H1 (cell line): ENCODE measurements at regions not wholly inside any gene's neighbourhood (a gene's known extent, or its start where the extent isn't known, plus 50 kb on each side); places are given as distances from the start of the nearest gene placed in this dataset.

ENCODE experiments used
- ATF2 ChIP-seq: IDR thresholded peaks from 2 replicates; pipeline ENCODE4 v1.6.1; 2012; ENCODE audit warnings: low read length, inconsistent platforms
- ATF3 ChIP-seq: IDR thresholded peaks from 2 replicates; pipeline ENCODE4 v1.6.1; 2011; ENCODE audit warnings: low read depth, mild to moderate bottlenecking, low read length; ENCODE audit not compliant: insufficient read depth
- CEBPB ChIP-seq: IDR thresholded peaks from 2 replicates; pipeline ENCODE4 v1.6.1; 2012; ENCODE audit warnings: low read depth, low read length
- CTCF ChIP-seq, 3 experiments: IDR thresholded peaks; 1 replicate in 2 of 3; 2 replicates in 1 of 3; pipeline versions ENCODE4 v1.5.1 to v1.6.1; 2011; ENCODE audit warnings: low read length in 3 of 3, mild to moderate bottlenecking in 3 of 3, inconsistent platforms in 2 of 3, low read depth in 1 of 3, moderate library complexity in 1 of 3; ENCODE audit not compliant: insufficient read depth in 1 of 3; ENCODE audit errors: control extremely low read depth in 1 of 3
- GABPA ChIP-seq: IDR thresholded peaks from 2 replicates; pipeline ENCODE4 v1.6.1; 2011; ENCODE audit warnings: mild to moderate bottlenecking, low read length, moderate library complexity, borderline replicate concordance; ENCODE audit not compliant: insufficient read depth
- JUND ChIP-seq: IDR thresholded peaks from 2 replicates; pipeline ENCODE4 v1.6.1; 2011; ENCODE audit warnings: mild to moderate bottlenecking, improper control_type of control experiment, low read length
- MAFK ChIP-seq: IDR thresholded peaks from 2 replicates; pipeline ENCODE4 v1.6.1; 2012; ENCODE audit warnings: low read depth, mild to moderate bottlenecking, improper control_type of control experiment, low read length
- MAX ChIP-seq: IDR thresholded peaks from 2 replicates; pipeline ENCODE4 v1.6.1; 2012; ENCODE audit warnings: inconsistent platforms
- POLR2A ChIP-seq, 2 experiments: IDR thresholded peaks; 1 replicate in 1 of 2; 2 replicates in 1 of 2; pipeline ENCODE4 v1.6.1; 2011; ENCODE audit warnings: low read depth in 2 of 2, low read length in 2 of 2, mild to moderate bottlenecking in 2 of 2; ENCODE audit errors: control extremely low read depth in 1 of 2
- POLR2AphosphoS5 ChIP-seq: IDR thresholded peaks from 2 replicates; pipeline ENCODE4 v1.6.1; 2011; ENCODE audit warnings: low read depth, low read length
- RXRA ChIP-seq: IDR thresholded peaks from 2 replicates; pipeline ENCODE4 v1.6.1; 2011; ENCODE audit warnings: low read depth, mild to moderate bottlenecking, low read length, moderate library complexity; ENCODE audit not compliant: insufficient read depth
- SP1 ChIP-seq: IDR thresholded peaks from 2 replicates; pipeline ENCODE4 v1.6.1; 2011; ENCODE audit warnings: low read depth, low read length
- TBP ChIP-seq: IDR thresholded peaks from 2 replicates; pipeline ENCODE4 v1.6.1; 2011; ENCODE audit warnings: low read depth, low read length, improper control_type of control experiment

- TF ChIP-seq POLR2A (IDR thresholded peaks at IDR 0.05; ENCODE audit: control extremely low read depth in 1 of 2, low read depth in 2 of 2, low read length in 2 of 2) = no peak
- TF ChIP-seq CEBPB = peak; percentile 74
- TF ChIP-seq CTCF (IDR thresholded peaks at IDR 0.05; ENCODE audit: control extremely low read depth in 1 of 3, insufficient read depth in 1 of 3, low read depth in 1 of 3, low read length in 3 of 3) = no peak
- no peak for TF ChIP-seq ATF2
- TF ChIP-seq JUND = no peak
- no peak for TF ChIP-seq MAFK
- TF ChIP-seq ATF3 = no peak
- TF ChIP-seq POLR2AphosphoS5 = no peak
- no peak for TF ChIP-seq SP1
- TF ChIP-seq MAX = no peak
- TF ChIP-seq TBP = no peak
- no peak for TF ChIP-seq RXRA
- no peak for TF ChIP-seq GABPA
Measured at GRCh38 chr13:20340759-20341171, 108.6 kb upstream of the GJB6 start.
